SJCRH30 (cell line): ENCODE measurements at regions not wholly inside any gene's neighbourhood (a gene's known extent, or its start where the extent isn't known, plus 50 kb on each side); places are given as distances from the start of the nearest gene placed in this dataset.
"Not testable (repeated sequence)": the region's sequence is repeated elsewhere in the genome, so short reads cannot be mapped to it uniquely, and the experiment has no call there.

Experiments
- DNase-seq, 2 experiments: peaks; one replicate each; pipeline ENCODE4 v3.0.0-alpha.2; 2015 to 2020
- H3K27ac ChIP-seq: fragments of 250-450 bp; sonication (Bioruptor Pico); 2 replicates; pipeline ENCODE4 v1.5.1; 2020; ENCODE audit warnings: mild to moderate bottlenecking, moderate library complexity
- H3K27me3 ChIP-seq: fragments of 250-450 bp; sonication (Bioruptor Pico); 2 replicates; pipeline ENCODE4 v1.5.1; 2020; ENCODE audit warnings: mild to moderate bottlenecking, moderate library complexity
- H3K36me3 ChIP-seq: fragments of 250-450 bp; sonication (Bioruptor Pico); 2 replicates; pipeline ENCODE4 v1.5.1; 2020; ENCODE audit warnings: mild to moderate bottlenecking, moderate library complexity
- H3K4me1 ChIP-seq: fragments of 250-450 bp; sonication (Bioruptor Pico); 2 replicates; pipeline ENCODE4 v1.5.1; 2020; ENCODE audit warnings: mild to moderate bottlenecking, moderate library complexity
- H3K4me3 ChIP-seq: fragments of 250-450 bp; sonication (Bioruptor Pico); 2 replicates; pipeline ENCODE4 v1.5.1; 2020; ENCODE audit warnings: mild to moderate bottlenecking, moderate library complexity
- H3K9me3 ChIP-seq: fragments of 250-450 bp; sonication (Bioruptor Pico); replicated peaks from 2 replicates; pipeline ENCODE4 v1.5.1; 2020; ENCODE audit warnings: mild to moderate bottlenecking, moderate library complexity

DNA sequence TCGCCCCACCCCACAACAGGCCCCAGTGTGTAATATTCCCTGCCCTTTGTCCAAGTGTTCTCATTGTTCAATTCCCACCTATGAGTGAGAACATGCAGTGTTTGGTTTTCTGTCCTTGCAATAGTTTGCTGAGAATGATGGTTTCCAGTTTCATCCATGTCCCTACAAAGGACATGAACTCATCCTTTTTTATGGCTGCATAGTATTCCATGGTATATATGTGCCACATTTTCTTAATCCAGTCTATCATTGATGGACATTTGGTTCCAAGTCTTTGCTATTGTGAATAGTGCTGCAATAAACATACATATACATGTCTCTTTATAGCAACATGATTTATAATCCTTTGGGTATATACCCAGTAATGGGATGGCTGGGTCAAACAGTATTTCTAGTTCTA lies 132.7 kb downstream of the SNX10 start:
- not testable (repeated sequence) for H3K36me3 ChIP-seq, H3K27me3 ChIP-seq, H3K4me1 ChIP-seq, DNase-seq, H3K4me3 ChIP-seq, H3K9me3 ChIP-seq, H3K27ac ChIP-seq

DNA sequence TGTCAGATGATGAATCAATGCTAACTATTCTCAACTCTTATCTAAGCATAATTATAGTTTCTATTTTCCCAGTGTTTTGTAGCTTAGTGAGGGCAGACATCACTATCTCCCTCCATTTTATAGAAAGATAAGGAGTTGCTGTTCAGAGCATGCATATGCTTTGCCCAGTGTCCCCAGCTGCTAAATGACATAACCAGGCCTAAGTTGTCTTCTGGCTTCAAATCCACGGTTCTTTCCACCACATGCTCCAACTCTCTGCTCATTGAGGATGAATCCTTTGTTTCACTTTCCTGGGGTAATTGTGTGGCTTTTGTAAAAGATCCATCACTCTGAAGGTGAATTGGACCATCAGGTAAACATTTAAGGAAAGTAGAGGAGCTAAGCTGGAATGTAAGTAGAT lies 134.0 kb downstream of the SNX10 start:
- Histone ChIP-seq H3K36me3 (no peaks in the 10 kb centered on the region), H3K9me3 (no peaks in the 10 kb centered on the region), H3K27me3 (no peaks in the 10 kb centered on the region; the same call in 1 of the 2 replicates), H3K4me3 (no peak overlapping the region), H3K4me1 (no peaks in the 10 kb centered on the region), H3K27ac (no peak overlapping the region)
- DNase-seq, result no peak

DNA sequence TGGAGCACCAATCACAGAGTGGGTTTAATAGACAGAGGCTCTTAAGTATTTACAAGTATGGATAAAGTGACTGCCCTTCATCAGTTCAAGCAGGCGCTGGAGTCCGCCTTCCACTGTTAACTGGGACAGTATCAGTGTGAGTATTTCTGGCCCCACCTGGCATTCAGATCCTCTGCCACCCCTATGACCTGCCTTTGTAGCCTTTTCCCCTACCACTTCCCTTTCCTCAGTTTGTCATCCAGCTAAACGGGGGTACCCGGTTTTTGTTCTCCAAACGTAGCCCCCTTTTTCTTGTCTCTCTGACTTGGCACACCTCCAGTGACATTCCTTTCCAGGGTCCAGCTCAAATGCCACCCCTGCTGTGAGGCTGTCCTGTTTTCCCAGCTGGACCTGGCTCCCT lies 134.4 kb downstream of the SNX10 start:
- Histone ChIP-seq H3K36me3 (no peaks in the 10 kb centered on the region), H3K27me3 (no peaks in the 10 kb centered on the region; the same call in 1 of the 2 replicates), H3K27ac (no peak overlapping the region), H3K4me1 (no peaks in the 10 kb centered on the region), H3K9me3 (no peaks in the 10 kb centered on the region), H3K4me3 (no peak overlapping the region)
- DNase-seq, result no peak

DNA sequence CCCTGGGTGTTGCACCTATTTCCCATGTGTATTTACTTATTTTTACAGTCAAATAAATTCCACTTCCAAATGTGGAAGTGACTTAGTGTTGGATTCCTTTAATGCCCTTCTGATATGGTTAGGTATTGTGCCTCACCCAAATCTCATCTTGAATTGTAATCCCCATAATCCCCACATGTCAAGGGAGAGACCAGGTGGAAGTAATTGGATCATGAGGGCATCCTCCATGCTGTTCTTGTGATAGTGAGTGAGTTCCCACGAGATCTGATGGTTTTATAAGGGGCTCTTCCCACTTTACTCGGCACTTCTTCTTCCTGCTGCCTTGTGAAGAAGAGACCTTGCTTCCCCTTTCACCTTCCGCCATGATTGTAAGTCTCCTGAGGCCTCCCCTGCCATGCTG lies 136.9 kb downstream of the SNX10 start:
- H3K9me3 ChIP-seq, result no peaks in the 10 kb centered on the region
- no peaks in the 10 kb centered on the region for H3K36me3 ChIP-seq
- H3K27ac ChIP-seq, result no peak overlapping the region
- no peaks in the 10 kb centered on the region for H3K4me1 ChIP-seq
- DNase-seq, result peak in 1 of 2 experiments; percentile 13
- H3K4me3 ChIP-seq, result no peak overlapping the region
- H3K27me3 ChIP-seq, result no peaks in the 10 kb centered on the region; the same call in 1 of the 2 replicates

DNA sequence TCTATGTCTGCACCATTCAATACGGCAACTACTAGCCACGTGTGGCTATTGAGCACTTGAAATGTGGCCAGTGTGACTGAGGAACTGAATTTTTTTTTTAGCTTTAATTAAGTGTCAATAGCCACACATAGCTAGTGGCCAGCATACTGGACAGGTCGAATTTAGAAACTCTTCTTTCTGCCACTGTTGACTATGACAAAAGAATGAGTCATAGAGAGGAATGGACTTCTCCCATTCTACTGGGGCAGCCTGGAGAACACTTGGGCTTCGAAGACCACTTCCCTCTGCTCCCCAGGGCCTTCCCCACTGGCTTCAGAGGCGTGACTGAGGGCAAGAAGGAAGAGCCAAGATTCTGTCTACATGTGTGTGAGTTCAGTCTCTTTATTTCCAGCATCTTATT lies 137.5 kb downstream of the SNX10 start:
- no peaks in the 10 kb centered on the region; the same call in 1 of the 2 replicates for H3K27me3 ChIP-seq
- DNase-seq, result no peak

DNA sequence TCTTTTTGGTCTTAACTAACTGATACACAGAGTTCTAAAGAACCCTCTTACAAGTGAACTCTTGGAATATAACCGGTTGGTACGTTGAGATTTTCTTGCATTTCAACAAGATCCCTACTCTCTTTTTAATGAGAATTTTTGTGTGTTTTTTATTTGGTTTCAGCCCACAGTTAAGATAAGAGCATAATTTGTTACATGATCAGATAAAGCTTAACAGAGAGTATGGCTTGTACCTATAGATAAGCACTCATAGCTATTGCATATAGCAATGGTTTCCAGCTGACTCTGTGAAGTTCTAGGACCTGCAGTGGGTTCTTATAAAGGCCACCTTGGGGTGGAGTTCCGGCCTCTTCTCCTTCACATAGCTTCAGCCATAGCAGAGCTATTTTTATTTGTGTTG lies 143.3 kb downstream of the SNX10 start:
- Histone ChIP-seq H3K27me3 (no peaks in the 10 kb centered on the region), H3K4me1 (no peaks in the 10 kb centered on the region), H3K9me3 (no peaks in the 10 kb centered on the region), H3K4me3 (no peak overlapping the region), H3K27ac (no peak overlapping the region), H3K36me3 (no peaks in the 10 kb centered on the region)
- no peak for DNase-seq

More for the DNA sequence above, 137.5 kb downstream of the SNX10 start:
- Histone ChIP-seq H3K36me3 (no peaks in the 10 kb centered on the region), H3K4me1 (no peaks in the 10 kb centered on the region), H3K4me3 (no peak overlapping the region), H3K27ac (no peak overlapping the region), H3K9me3 (no peaks in the 10 kb centered on the region)

DNA sequence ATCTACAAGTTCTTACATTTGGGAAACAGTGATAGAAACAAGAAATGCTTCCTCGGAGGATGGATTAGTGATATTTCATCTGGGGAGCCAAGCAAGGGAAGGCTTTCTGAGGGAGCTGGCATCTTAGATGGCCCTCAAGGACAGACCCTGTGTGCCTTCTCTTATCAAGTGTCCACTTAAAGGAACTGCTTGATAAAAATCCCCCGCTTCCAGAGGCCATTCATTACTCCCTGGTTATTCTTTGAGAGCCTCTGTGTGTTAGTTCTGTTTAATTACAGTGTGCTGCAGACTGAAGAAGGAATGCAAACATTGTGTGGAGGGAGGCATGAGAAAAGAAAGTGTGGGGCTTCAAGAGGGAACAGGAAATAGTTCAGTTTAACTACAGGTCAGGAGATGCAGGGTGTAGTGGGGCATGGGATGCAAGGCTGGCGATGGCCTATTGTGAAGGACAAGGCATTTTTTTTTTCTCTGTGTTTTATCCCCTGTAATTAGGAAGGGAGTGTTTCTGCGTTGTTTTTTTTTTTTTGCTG lies 145.4 kb downstream of the SNX10 start:
- Histone ChIP-seq H3K36me3 (no peaks in the 10 kb centered on the region), H3K4me3 (no peak overlapping the region), H3K4me1 (no peaks in the 10 kb centered on the region), H3K9me3 (no peaks in the 10 kb centered on the region), H3K27me3 (peaks cover under 1% of the 10 kb centered on the region; the same call in 1 of the 2 replicates), H3K27ac (no peak overlapping the region)
- no peak for DNase-seq

DNA sequence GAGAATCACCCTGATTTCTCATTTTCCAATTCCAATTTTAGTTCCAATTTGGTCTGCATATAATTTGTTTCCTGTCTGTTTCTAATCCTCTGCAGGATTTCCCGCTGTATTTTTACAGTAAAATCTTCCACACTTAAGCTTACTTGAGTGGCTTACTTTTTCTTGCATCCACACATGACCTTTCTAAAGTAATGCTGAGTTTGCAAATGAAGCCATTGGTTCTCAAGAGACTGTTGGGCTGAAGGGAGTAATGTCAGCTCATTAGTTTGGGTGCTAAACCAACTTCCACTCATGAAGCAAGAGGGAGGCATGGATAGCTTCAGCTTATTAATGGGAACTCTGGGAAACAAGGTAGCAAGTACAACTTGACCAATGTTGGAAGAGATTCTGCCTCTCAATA lies 146.4 kb downstream of the SNX10 start:
- Histone ChIP-seq H3K4me1 (no peaks in the 10 kb centered on the region), H3K9me3 (no peaks in the 10 kb centered on the region), H3K27me3 (peaks cover 8% of the 10 kb centered on the region; the same call in 1 of the 2 replicates)

DNA sequence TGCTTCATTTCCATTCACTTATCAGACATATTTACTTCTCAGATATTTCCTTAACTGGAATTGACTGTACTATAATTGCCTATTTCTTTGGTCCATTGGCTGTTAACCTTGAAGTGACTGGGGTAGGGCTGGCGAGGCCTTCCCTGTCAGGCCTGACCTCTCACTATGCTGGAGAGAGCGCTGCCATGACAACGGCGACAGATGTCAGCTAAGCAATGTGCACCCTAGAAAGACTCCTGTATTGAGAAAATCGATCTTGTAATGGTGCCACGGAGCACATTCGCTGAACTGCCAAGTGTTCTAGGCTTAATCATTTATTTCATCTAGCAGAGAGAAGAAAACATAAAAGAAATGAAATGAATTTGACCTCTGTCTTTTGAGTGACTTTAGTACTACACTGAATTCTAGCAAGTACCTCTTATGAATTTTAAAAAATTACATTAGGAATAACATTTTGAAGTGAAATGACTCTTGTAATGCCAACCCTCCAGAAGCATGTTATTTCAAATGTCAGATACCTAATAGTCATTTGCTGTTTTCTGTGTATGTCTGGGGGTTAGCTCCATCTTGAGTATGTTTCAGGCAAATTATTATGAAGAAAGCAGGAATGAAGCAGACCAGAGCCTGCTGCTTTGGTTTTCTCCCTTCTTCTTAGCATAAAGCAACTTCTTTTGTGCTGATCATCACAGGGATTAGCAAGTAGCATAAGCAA lies 148.0 kb downstream of the SNX10 start:
- H3K27ac ChIP-seq, result no peak overlapping the region
- peaks cover 15% of the 10 kb centered on the region; the same call in 1 of the 2 replicates for H3K27me3 ChIP-seq
- H3K9me3 ChIP-seq, result no peaks in the 10 kb centered on the region
- H3K36me3 ChIP-seq, result no peaks in the 10 kb centered on the region
- no peak overlapping the region for H3K4me3 ChIP-seq
- no peaks in the 10 kb centered on the region for H3K4me1 ChIP-seq
- no peak for DNase-seq

More for the DNA sequence above, 146.4 kb downstream of the SNX10 start:
- H3K27ac ChIP-seq, result no peak overlapping the region
- no peak overlapping the region for H3K4me3 ChIP-seq
- no peaks in the 10 kb centered on the region for H3K36me3 ChIP-seq
- no peak for DNase-seq

DNA sequence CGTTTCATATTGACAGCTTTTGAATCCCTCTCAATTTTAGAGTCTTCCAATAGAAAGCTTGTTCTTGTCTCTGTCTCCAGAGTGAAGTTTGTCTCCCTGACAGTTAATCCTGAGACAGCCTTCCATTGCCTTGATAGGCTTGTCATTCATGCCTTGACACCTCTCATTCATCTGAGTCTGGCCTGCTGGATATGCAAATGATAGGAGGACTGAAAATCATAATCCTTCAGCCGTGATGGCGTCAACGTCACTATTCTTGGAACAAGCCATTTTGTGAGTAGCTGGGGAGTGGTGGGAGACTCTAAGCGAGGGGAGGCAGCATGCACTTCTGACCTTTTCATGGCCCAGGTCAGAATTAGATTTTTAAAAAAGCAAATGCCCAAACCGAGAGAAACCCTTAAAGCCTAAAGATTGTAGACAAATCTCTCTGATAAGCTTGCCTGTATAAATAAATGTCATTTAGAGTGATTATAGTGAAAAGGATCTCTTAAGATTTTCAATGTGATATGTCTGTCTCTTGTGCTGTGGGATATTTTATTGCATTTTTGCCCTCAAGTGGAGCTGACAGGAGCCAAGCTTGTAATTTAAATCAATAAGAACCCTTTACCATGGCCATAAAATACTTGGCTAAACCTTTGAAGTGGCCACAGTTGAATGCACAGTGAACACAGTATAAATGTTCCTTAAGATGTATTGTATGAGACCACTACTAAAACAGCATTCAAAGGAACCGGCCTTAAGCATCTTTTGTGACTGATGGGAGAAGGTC lies 148.8 kb downstream of the SNX10 start:
- H3K27me3 ChIP-seq, result peaks cover 17% of the 10 kb centered on the region; the same call in 1 of the 2 replicates
- H3K4me3 ChIP-seq, result no peak overlapping the region

DNA sequence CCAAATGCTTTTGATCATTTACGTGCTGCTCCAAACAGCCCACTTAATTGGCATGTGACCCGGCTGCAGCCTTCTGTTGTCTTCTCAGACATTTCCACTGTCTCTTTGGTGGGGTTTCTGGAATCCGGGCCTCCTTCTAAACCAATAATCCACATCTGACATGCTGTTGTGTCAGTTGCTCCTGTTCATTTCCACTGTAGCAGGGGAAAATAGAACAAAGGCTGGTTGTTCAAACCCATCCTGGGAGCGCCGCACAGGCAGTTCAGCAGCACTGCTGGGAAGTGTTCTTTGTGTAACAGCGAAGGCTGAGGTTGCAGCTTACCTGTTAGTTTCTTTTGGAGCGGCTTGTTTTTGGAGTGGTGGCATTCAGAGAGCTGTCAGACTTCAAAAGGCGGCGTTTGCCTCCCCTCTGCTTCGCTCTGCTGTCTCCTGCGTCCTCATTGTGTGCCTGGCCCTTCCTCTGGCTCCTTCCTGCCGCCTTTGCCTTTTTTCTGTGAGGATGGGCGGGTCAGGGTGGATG lies 149.4 kb downstream of the SNX10 start:
- DNase-seq, result peak; percentile 50 to 69
- no peak overlapping the region for H3K4me3 ChIP-seq
- H3K27ac ChIP-seq, result 0 out of 2 replicates have a peak overlapping the region, but pooled peaks have one; percentile 12
- no peaks in the 10 kb centered on the region for H3K9me3 ChIP-seq
- H3K4me1 ChIP-seq, result no peaks in the 10 kb centered on the region
- H3K27me3 ChIP-seq, result peaks cover 17% of the 10 kb centered on the region; the same call in 1 of the 2 replicates
- H3K36me3 ChIP-seq, result no peaks in the 10 kb centered on the region

More for the DNA sequence above, 148.8 kb downstream of the SNX10 start:
- Histone ChIP-seq H3K36me3 (no peaks in the 10 kb centered on the region), H3K4me1 (no peaks in the 10 kb centered on the region), H3K9me3 (no peaks in the 10 kb centered on the region), H3K27ac (no peak overlapping the region)
- DNase-seq, result no peak

DNA sequence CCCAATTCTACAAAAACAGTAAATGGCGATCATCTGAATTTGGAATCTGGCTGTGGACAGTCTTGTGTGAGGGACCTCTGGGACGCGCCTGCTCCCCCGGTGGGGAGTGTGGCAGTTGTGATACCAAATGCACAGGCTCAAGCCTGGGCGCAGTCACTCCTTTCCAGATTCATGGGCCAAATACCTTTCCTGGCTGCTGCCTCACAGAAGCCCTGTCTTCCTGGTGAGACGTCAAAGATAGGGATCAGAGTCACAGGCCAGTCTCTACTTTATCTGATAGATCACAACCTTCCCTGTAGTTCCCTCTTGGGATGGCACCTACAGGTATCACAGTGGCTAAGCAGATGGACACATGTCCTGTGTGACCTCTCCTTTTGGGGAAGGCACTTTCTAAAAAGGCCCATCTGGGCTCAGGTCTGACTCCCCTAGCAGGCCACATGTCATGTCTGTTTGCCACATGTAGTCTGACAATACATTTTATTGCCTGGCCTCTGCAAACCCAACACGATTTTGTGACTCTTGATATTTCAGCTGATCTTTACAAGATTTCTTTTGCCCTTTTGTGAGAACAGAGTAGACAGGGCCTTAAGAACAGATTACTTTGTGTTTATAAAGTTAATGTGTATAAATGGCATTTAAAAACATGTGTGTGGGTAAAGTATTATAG lies 150.1 kb downstream of the SNX10 start:
- Histone ChIP-seq H3K36me3 (no peaks in the 10 kb centered on the region), H3K27me3 (peaks cover 17% of the 10 kb centered on the region; the same call in 1 of the 2 replicates), H3K27ac (no peak overlapping the region), H3K9me3 (no peaks in the 10 kb centered on the region), H3K4me1 (no peaks in the 10 kb centered on the region), H3K4me3 (no peak overlapping the region)
- DNase-seq, result no peak

DNA sequence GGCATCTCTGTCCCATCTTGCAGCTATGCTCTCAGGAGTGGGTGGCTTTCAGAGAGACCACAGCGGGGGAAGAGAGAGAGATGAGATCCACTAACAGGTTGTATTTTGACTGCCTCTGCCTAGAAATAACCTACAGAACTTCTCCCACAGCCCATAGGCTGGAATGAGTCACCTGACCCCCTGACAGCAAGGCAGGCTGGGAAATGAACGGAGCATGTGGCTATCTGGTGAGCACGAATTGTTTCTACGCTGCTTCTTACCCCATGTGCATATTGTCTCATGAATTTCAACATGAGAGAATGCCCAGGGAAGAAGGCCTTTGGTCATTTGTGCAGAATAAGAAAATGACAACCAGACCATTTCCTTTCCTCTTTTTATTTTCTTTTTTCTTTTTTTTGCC lies 151.3 kb downstream of the SNX10 start:
- no peak overlapping the region for H3K27ac ChIP-seq
- H3K27me3 ChIP-seq, result peaks cover 17% of the 10 kb centered on the region; the same call in 1 of the 2 replicates
- H3K4me1 ChIP-seq, result no peaks in the 10 kb centered on the region
- H3K9me3 ChIP-seq, result no peaks in the 10 kb centered on the region
- no peaks in the 10 kb centered on the region for H3K36me3 ChIP-seq
- DNase-seq, result no peak
- H3K4me3 ChIP-seq, result no peak overlapping the region

DNA sequence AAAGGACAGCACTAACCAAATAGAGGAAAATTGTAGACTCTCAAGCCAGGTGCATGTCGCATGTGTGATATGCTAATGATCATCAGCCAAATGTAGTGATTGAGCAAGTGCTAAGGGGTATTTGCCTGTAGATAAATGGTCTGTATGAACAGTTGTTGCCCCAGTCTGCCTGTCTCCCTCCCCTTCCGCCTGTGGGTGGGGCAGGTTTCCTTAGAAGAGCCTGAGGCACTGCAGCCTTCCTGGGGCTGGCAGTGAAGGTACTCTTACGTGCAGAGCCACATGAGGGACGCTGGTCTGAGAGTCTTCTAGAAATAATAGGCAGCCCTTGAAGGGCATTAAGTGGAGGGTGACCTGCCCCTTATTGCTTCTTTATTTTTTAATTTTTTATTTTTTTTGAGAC lies 152.1 kb downstream of the SNX10 start:
- DNase-seq, result peak in 1 of 2 experiments; percentile 14
- H3K4me1 ChIP-seq, result no peaks in the 10 kb centered on the region
- H3K4me3 ChIP-seq, result no peak overlapping the region
- H3K9me3 ChIP-seq, result no peaks in the 10 kb centered on the region
- peaks cover 17% of the 10 kb centered on the region; the same call in 1 of the 2 replicates for H3K27me3 ChIP-seq
- no peak overlapping the region for H3K27ac ChIP-seq
- H3K36me3 ChIP-seq, result no peaks in the 10 kb centered on the region
